Left kidney (tissue), 1 donor: ENCODE measurements at regions not wholly inside any gene's neighbourhood (a gene's known extent, or its start where the extent isn't known, plus 50 kb on each side); places are given as distances from the start of the nearest gene placed in this dataset.
"Not testable (repeated sequence)": the region's sequence is repeated elsewhere in the genome, so short reads cannot be mapped to it uniquely, and the experiment has no call there.

Experiments used
- DNase-seq: peaks from one replicate; pipeline ENCODE4 v3.0.0-alpha.2; 2013

DNA sequence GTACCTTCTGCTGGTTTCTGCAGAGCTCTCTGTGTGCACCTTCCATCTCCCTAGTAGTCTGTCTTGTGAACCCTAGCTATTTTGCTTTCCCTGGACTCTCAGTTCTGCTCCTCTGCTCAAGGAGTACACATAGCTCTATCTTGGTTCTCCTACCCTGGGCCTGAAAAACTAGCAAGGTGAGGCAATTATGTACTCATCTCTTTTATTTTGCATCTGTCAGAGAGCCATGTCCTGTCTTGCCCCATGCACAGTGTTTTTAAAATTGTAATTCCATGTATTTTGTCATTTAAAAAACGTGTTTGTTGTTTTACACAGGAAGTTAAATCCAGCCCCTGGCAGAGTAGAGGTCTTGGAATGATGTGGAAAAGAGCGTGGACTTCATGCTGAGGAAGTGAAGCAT, 684.9 kb upstream of the CPEB2 start:
- DNase-seq, result no peak

DNA sequence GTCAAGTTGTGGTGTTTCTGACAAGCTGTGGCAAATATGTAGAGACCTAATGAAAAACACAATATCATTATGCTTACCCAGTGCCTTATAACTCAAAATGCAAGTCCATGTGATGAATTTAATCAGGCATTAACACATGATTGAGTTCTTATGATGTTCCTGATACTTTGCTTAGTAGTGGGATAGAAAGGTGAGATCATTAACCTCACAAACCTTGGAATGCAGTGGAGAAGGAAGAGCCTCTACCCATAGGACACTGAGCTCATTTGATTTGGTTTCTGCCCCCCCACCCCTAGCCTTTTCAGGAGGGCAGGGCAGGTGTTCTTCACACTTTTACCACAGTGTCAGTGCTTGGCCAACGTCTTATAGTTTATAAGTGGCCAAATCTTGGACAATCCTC, 683.6 kb upstream of the CPEB2 start:
- DNase-seq, result no peak

DNA sequence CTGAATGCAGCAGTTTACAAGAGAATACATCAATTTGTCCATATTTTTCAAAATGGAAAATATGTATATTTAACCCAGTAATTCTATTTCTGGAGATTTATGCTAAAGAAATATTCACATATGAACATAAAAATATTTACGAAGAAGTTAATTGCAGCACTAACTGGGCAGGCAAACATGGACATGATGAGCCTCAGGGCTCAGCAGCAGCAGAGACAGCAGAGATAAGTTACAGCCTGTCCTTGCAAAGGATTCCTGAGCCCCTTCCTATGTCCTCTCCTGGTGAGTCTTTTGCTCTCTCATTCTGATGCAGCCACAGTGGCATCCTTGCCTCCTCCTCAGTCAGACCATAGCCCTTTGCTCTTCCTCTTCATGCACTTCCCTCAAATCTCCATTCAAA, 680.6 kb upstream of the CPEB2 start:
- DNase-seq, result no peak

GRCh38 chr4:14323191-14323590, 679.1 kb upstream of the CPEB2 start:
- DNase-seq, result no peak

DNA sequence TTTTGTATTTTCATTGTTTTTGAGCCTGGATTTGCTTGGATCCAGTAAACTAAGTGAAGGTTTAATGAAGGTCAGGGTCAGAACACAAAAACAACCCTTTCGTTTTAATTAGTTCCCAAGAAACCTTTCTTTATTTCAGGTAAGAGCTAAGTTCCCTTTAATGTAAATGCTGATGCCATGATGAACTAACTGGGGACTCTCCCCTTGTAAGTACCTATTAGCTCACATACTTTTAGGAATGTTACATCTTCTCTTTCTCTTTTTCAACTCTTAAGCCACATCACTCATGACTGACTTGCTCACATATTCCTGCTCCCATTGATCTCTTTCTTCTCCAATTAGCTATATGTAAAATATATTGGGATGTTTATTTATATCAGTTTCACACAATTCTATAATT, 673.1 kb upstream of the CPEB2 start:
- no peak for DNase-seq

- DNase-seq, result no peak
Observed at GRCh38 chr4:14333616-14334015, 668.7 kb upstream of the CPEB2 start.

DNA sequence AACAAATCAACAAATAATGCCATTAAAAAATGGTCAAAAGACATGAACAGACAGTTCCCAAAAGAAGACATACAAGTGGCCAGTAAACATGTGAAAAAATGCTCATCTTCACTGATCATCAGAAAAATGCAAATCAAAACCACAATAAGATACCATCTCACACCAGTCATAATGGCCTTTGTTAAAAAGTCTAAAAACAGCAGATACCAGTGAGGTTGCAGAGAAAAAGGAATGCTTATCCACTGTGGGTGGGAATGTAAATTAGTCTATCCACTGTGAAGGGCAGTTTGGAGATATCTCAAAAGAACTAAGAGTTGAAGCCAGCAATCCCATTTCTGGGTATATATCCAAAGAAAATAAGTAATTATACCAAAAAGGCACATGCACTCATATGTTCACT, 668.1 kb upstream of the CPEB2 start:
- no peak for DNase-seq

GRCh38 chr4:14335872-14336271, 666.4 kb upstream of the CPEB2 start:
- DNase-seq, result no peak

DNA sequence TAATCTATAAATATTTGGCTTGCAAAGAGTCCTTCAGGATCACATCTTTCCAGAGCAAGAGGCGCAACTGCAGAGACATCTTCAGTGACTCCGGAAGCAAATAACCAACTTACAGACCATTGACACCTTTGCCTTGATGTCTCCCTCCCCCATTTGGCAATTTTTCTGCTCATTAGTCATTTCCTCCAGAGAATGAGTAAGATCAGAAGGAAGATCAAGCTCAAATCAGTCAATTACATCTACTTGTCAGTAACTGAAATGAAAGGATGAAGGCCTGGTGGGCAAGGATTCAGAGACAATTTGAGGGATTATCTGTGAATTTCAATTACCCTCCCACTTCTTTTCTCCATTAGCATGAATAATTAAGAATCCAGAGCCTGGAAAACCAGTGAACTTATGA, 665.6 kb upstream of the CPEB2 start:
- DNase-seq, result no peak

DNA sequence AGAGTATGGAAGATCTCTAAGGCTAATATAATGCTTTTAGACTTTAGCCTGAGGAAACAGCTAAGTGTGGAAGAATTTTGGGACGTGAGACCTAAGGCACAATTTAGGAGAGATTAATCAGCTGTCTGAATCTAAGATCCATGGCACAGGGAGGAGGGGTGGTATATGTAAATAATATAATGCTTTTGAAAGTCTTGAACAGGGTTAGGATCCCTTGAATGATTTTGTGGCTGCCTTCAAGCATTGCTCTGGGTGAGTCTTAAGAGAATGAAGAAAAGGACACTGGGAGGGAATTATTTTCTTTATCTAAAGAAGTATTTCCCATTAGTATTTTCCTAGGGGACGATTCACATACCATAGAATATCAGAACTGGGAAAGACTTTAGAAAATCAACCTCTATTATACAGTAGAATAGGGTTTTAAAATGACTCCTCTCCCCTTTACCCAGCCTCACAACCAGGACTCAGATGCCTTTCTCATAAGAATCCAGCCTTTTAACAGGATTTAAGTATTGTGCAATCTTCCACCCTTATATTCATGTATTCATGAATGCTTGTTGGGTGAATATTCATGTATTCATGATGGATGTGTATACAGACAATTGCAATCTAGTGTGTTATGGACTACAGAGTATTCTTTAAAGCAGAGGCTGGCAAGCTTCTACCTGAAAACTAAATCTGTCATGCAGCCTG, 664.2 kb upstream of the CPEB2 start:
- no peak for DNase-seq

GRCh38 chr4:14338585-14339265, 663.6 kb upstream of the CPEB2 start:
- no peak for DNase-seq

DNA sequence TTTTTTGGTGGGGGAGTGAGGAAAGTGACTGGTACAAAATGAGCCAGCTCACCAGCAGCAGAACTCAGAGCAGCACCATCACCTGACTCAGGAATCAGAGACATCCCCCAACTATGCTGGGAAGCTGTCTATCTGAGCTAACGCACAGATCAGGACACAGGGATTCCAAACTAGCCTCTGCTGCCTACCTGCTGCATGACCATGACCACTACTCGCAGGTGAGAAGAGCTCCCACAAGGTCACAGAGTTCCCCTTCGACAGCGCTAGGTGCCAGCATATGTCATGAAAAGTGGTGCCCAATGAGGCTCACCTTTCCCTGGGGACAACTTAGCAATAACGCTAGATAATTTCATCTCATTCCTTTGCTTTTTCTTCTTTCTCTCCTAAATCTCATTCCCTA, 662.6 kb upstream of the CPEB2 start:
- DNase-seq, result no peak

- DNase-seq, result no peak
Observed at GRCh38 chr4:14340321-14340720, 662.0 kb upstream of the CPEB2 start.

- no peak for DNase-seq
Observed at GRCh38 chr4:14343961-14344360, 658.3 kb upstream of the CPEB2 start.

- no peak for DNase-seq
Observed at GRCh38 chr4:14345356-14345775, 656.9 kb upstream of the CPEB2 start.

- DNase-seq, result no peak
Observed at GRCh38 chr4:14347526-14347925, 654.8 kb upstream of the CPEB2 start.

DNA sequence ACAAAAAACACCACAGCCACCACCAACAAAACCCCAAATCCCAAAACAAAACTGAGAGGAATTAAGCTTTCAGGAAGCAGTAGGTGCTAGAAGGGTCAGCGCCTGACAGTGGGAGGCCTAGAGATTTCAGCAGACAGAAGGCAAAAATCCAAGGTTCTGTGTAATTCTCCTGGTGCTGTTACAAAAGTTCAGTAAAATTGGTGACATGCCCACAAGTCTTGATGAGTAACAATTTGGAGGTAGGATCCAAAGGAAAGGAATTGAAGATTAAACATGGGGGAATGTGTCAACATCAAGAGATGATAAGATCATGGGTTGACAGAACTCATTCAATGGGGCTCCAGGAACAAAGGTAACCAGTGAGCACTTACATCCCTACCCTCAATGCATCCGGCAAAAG, 653.8 kb upstream of the CPEB2 start:
- DNase-seq, result no peak

- not testable (repeated sequence) for DNase-seq
Observed at GRCh38 chr4:14358544-14359160, 643.6 kb upstream of the CPEB2 start.

DNA sequence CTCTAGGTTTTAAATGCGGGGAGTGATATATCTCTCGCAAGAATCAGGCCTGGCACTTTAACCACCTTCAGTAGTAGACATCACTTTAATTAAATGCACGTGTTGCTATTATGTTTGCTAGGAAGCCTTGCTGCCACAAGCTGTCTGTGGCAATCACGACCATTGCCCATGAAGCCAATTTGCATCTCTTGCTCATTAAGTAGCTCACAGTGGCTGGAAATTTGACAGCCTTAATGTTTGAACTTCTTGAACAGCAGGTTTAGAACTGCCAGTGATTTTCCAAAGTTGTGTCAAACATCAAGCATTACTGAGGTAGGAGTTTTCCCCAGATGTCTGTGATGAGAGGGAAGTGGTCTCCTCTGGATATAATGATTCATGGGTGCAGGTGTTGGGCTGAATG, 642.3 kb upstream of the CPEB2 start:
- no peak for DNase-seq

DNA sequence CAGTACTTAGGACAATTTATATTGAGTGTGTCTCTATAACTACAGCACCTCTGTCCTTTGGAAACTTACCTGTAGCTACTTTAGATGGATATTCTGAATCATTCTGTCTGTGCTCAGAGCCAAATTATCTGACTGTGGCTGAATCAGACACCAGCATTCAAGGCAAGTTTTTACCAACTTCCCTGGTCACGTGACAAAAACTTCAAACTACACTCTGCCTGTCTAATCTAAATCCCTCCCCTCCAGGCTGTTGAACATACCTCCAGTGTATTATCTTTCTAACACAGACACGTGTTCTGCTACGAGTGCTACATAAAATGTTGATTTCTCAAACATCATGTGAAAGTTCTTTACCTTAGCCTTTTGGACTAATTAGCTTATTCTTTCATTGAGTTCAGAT, 641.2 kb upstream of the CPEB2 start:
- no peak for DNase-seq

DNA sequence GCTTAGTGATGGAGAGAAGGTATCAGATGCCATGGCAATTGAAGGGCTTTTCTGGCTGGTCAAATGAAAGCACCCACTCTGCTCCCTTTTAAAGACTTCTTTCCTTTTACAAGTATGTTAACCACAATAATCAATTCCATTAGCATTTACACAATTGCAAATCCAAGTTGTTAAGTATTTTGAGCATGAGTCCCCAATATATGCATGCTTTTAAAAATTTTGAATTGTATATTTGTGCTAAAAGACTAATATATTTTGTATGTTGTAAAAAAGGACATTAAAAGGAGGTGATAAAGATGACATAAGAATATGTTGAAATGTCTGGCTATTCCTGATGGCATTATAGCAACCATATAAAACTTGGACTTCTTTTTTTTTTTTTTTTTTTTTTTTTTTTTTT, 639.9 kb upstream of the CPEB2 start:
- no peak for DNase-seq

DNA sequence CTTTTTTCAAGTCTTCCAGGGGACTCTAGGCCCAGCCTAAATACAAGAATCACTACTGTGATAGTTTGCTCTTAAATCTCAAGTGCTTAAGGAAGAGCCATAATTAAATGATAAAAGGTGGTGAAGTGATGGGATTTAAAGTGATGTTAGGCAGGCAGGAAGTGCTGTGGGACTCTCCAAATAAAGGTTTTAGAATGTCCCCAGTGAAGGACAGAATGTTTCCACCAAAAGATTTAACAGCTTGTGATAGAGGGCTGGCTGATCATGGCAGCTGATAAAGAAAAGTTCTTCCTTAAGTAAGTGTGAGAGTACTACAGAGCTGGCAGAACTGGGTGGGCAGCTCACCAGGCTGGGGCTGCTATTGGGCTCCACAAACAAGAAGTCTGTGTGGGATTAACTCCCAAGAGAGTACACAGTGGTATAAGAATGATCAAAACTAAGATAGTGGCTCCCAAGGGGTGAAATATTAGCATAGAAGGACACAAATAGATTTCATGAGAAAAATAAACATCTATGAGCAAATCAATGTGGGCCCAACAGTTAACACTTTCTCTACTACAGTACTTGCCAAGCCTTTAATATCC, 637.2 kb upstream of the CPEB2 start:
- DNase-seq, result no peak

DNA sequence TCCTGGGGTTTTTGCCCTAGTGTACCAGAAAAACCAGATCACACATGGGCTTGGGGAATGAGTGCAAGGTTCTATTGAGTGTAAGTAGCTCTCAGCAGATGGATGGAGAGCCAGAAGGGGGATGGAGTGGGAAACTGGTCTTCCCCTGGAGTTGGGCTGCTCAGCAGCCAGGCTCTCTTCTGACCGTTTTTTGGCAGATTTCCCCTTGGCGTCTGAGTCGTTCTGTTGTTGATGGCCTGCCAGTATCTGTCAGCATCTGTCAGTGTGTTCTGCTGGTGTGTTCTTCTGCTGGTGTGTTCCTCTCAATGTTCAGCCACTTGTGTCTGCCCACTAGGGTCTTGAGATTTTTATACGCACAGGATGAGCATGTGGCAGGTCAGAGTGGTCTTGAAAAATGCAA, 633.9 kb upstream of the CPEB2 start:
- DNase-seq, result no peak
